WTC11 (cell line): ENCODE measurements at regions not wholly inside any gene's neighbourhood (a gene's known extent, or its start where the extent isn't known, plus 50 kb on each side); places are given as distances from the start of the nearest gene placed in this dataset.
"Not testable (repeated sequence)": the region's sequence is repeated elsewhere in the genome, so short reads cannot be mapped to it uniquely, and the experiment has no call there.

Experiments
- ATAC-seq: fragments of 200-7000 bp; cut with Tn5 transposase; 2 replicates; pipeline ENCODE4 v1.10.0; 2021; ENCODE audit warnings: mild to moderate bottlenecking, moderate library complexity
- CTCF ChIA-PET: fragments of 300-600 bp; sonication (Branson Sonifier 250); formaldehyde crosslinking; loops from one replicate; lab custom pipeline; 2021; ENCODE audit warnings: antibody characterized with exemption; lab: Charles Lee
- POLR2A ChIA-PET: fragments of 350-600 bp; sonication (Branson Sonifier 250); formaldehyde crosslinking; loops from one replicate; lab custom pipeline; 2021; ENCODE audit warnings: antibody characterized with exemption; lab: Charles Lee
- DNase-seq: peaks from one replicate; pipeline ENCODE4 v3.0.0; 2021; ENCODE audit warnings: low spot score
- H3K27ac Mint-ChIP-seq: 2 replicates; pipeline ENCODE4 v1.8.0; 2021; ENCODE audit warnings: mixed read lengths
- H3K27me3 Mint-ChIP-seq: 2 replicates; pipeline ENCODE4 v1.8.0; 2021; ENCODE audit warnings: low read depth, mild to moderate bottlenecking, moderate library complexity, mixed read lengths
- H3K36me3 Mint-ChIP-seq: 2 replicates; pipeline ENCODE4 v1.8.0; 2021; ENCODE audit warnings: mixed read lengths
- H3K4me1 Mint-ChIP-seq: 2 replicates; pipeline ENCODE4 v1.8.0; 2022; ENCODE audit warnings: mixed read lengths
- H3K4me3 Mint-ChIP-seq: 2 replicates; pipeline ENCODE4 v1.8.0; 2021; ENCODE audit warnings: mild to moderate bottlenecking, moderate library complexity, mixed read lengths
- H3K9me3 Mint-ChIP-seq: 2 replicates; pipeline ENCODE4 v1.8.0; 2021; ENCODE audit warnings: mixed read lengths
- AFF4 ChIP-seq: sonication (generic); formaldehyde crosslinking; IDR thresholded peaks from 2 replicates; pipeline ENCODE4 v1.8.1; 2023; ENCODE audit warnings: mild to moderate bottlenecking, missing genetic modification reagents, borderline replicate concordance
- ATF1 ChIP-seq: sonication (generic); formaldehyde crosslinking; IDR thresholded peaks from 2 replicates; pipeline ENCODE4 v1.8.1; 2023; ENCODE audit warnings: mild to moderate bottlenecking, moderate library complexity, missing genetic modification reagents
- CREB1 ChIP-seq: sonication (generic); formaldehyde crosslinking; IDR thresholded peaks from 2 replicates; pipeline ENCODE4 v1.8.0; 2023; ENCODE audit warnings: mild to moderate bottlenecking, missing genetic modification reagents
- ERG ChIP-seq: fragments of 250-450 bp; sonication (Bioruptor Pico); IDR thresholded peaks from 2 replicates; pipeline ENCODE4 v1.8.0; 2021; ENCODE audit warnings: mild to moderate bottlenecking
- GTF2I ChIP-seq: fragments of 250-450 bp; sonication (Bioruptor Pico); conservative IDR thresholded peaks from 2 replicates; pipeline ENCODE4 v1.4.0; 2021; ENCODE audit warnings: mild to moderate bottlenecking
- HMGA2 ChIP-seq: fragments of 250-450 bp; sonication (Bioruptor Pico); IDR thresholded peaks from 2 replicates; pipeline ENCODE4 v1.4.0; 2021; ENCODE audit warnings: mild to moderate bottlenecking, moderate library complexity
- HMGXB4 ChIP-seq: sonication (generic); formaldehyde crosslinking; IDR thresholded peaks from 2 replicates; pipeline ENCODE4 v1.8.1; 2023; ENCODE audit warnings: mild to moderate bottlenecking, moderate library complexity, missing genetic modification reagents
- MLX ChIP-seq: sonication (generic); formaldehyde crosslinking; IDR thresholded peaks from 2 replicates; pipeline ENCODE4 v1.8.1; 2023; ENCODE audit warnings: mild to moderate bottlenecking, missing genetic modification reagents, moderate library complexity
- RELA ChIP-seq: sonication (generic); formaldehyde crosslinking; IDR thresholded peaks from 2 replicates; pipeline ENCODE4 v1.8.1; 2022; ENCODE audit warnings: missing genetic modification reagents, mild to moderate bottlenecking, borderline replicate concordance
- SOX15 ChIP-seq: fragments of 250-450 bp; sonication (Bioruptor Pico); IDR thresholded peaks from 2 replicates; pipeline ENCODE4 v1.9.0; 2021; ENCODE audit warnings: mild to moderate bottlenecking
- USF1 ChIP-seq: sonication (generic); formaldehyde crosslinking; IDR thresholded peaks from 2 replicates; pipeline ENCODE4 v1.8.0; 2022; ENCODE audit warnings: mild to moderate bottlenecking, missing genetic modification reagents
- ZBTB43 ChIP-seq: sonication (generic); formaldehyde crosslinking; IDR thresholded peaks from 2 replicates; pipeline ENCODE4 v1.8.1; 2023; ENCODE audit warnings: mild to moderate bottlenecking, missing genetic modification reagents

GRCh38 chr5:119968690-119969089 is 339.3 kb downstream of the FAM170A start (continued):
- TF ChIP-seq RELA (CRISPR knock-in tag) = no peak
- TF ChIP-seq ZBTB43 = no peak
- TF ChIP-seq ATF1 (CRISPR knock-in tag) = no peak
- TF ChIP-seq AFF4 (CRISPR knock-in tag) = no peak
- no peak for TF ChIP-seq HMGXB4 (CRISPR knock-in tag)
- no peak for TF ChIP-seq USF1
- no peak for TF ChIP-seq CREB1 (CRISPR knock-in tag)

GRCh38 chr5:119987077-119987476 is 357.7 kb downstream of the FAM170A start:
- Mint-ChIP-seq H3K36me3 (peaks cover 48% of the 10 kb centered on the region), H3K9me3 (peaks cover 66% of the 10 kb centered on the region)
- H3K4me3 Mint-ChIP-seq, H3K27ac Mint-ChIP-seq, POLR2A ChIA-PET, H3K27me3 Mint-ChIP-seq, H3K4me1 Mint-ChIP-seq, ATAC-seq, CTCF ChIA-PET: not testable (repeated sequence)
- peak; percentile 67 for DNase-seq

GRCh38 chr5:119991625-119992024 is 362.3 kb downstream of the FAM170A start:
- no peak overlapping the region for H3K4me3 Mint-ChIP-seq
- H3K27me3 Mint-ChIP-seq = no peaks in the 10 kb centered on the region; the same call in 1 of the 2 replicates
- ATAC-seq (no peak), DNase-seq (no peak)
- ChIA-PET POLR2A (no interaction called here), CTCF (no interaction called here)
- H3K27ac Mint-ChIP-seq = no peak overlapping the region
- peaks cover 4% of the 10 kb centered on the region for H3K4me1 Mint-ChIP-seq
- H3K36me3 Mint-ChIP-seq = peaks cover 33% of the 10 kb centered on the region
- H3K9me3 Mint-ChIP-seq = peaks cover 52% of the 10 kb centered on the region
- TF ChIP-seq GTF2I (CRISPR knock-in tag) (no peak), SOX15 (no peak), HMGA2 (CRISPR knock-in tag) (no peak), ERG (CRISPR knock-in tag) (no peak)

- Mint-ChIP-seq H3K36me3 (no peaks in the 10 kb centered on the region; the same call in 1 of the 2 replicates), H3K4me1 (peaks cover 4% of the 10 kb centered on the region), H3K9me3 (peaks cover 12% of the 10 kb centered on the region), H3K27me3 (no peaks in the 10 kb centered on the region), H3K27ac (no peak overlapping the region), H3K4me3 (no peak overlapping the region)
- no peak for DNase-seq
- POLR2A ChIA-PET = no interaction called here
- ATAC-seq = no peak
- CTCF ChIA-PET = no interaction called here
- no peak for TF ChIP-seq MLX (CRISPR knock-in tag)
Observed at GRCh38 chr5:119996128-119996527, 366.8 kb downstream of the FAM170A start.
